Gastroesophageal sphincter (tissue), 4 donors: ENCODE measurements at regions not wholly inside any gene's neighbourhood (a gene's known extent, or its start where the extent isn't known, plus 50 kb on each side); places are given as distances from the start of the nearest gene placed in this dataset.
"Not testable (repeated sequence)": the region's sequence is repeated elsewhere in the genome, so short reads cannot be mapped to it uniquely, and the experiment has no call there.

Experiments used
- ATAC-seq: fragments of 150-250 bp; one replicate; pipeline ENCODE4 v1.9.1; 2016; ENCODE audit warnings: mild to moderate bottlenecking, moderate library complexity
- H3K27ac ChIP-seq, 4 donors: fragments of 200-600 bp; sonication (generic) in 3 of 4; 1 replicate in 3 of 4; 2 replicates in 1 of 4; pipeline ENCODE4 v1.5.1; 2016 to 2019
- H3K27me3 ChIP-seq: fragments of 200-600 bp; sonication (generic); one replicate; pipeline ENCODE4 v1.5.1; 2019
- H3K36me3 ChIP-seq, 2 donors: fragments of 200-600 bp; sonication (generic); one replicate each; pipeline ENCODE4 v1.5.1; 2019; ENCODE audit warnings: control low read depth in 1 of 2
- H3K4me1 ChIP-seq, 3 donors: fragments of 200-600 bp; sonication (generic); 1 replicate in 2 of 3; 2 replicates in 1 of 3; pipeline ENCODE4 v1.5.1; 2016 to 2019; ENCODE audit warnings: control low read depth in 2 of 3
- H3K4me3 ChIP-seq, 2 donors: fragments of 200-600 bp; sonication (generic); one replicate each; pipeline ENCODE4 v1.5.1; 2019; ENCODE audit warnings: mild to moderate bottlenecking in 1 of 2, moderate library complexity in 1 of 2
- H3K9me3 ChIP-seq, 3 donors: fragments of 200-600 bp; sonication (generic); one replicate each; pipeline ENCODE4 v1.5.1; 2017 to 2019; ENCODE audit warnings: control low read depth in 2 of 3
- EP300 ChIP-seq: sonication (generic); formaldehyde crosslinking; IDR thresholded peaks from one replicate; pipeline ENCODE4 v1.6.1; 2017; ENCODE audit warnings: antibody characterized with exemption, mild to moderate bottlenecking
- POLR2A ChIP-seq, 2 donors: fragments of 450-650 bp; IDR thresholded peaks; one replicate each; pipeline ENCODE4 v1.6.1; 2017; ENCODE audit warnings: antibody characterized with exemption in 2 of 2, mild to moderate bottlenecking in 2 of 2, moderate library complexity in 1 of 2
- POLR2AphosphoS5 ChIP-seq: sonication (generic); formaldehyde crosslinking; IDR thresholded peaks from one replicate; pipeline ENCODE4 v1.6.1; 2017; ENCODE audit warnings: antibody characterized with exemption
- WGBS, 2 donors: methylation state at CpG; one replicate each; pipeline ENCODE4 v1.1.5; 2018; ENCODE audit warnings: low coverage in 1 of 2; 5-methylcytosine and 5-hydroxymethylcytosine counted together
- TF ChIP-seq, protein P1 (sequence below), 4 experiments: fragments of 200-600 bp in 2 of 4; fragments of 450-650 bp in 2 of 4; sonication (generic) in 1 of 4; IDR thresholded peaks; one replicate each; pipeline ENCODE4 v1.5.1; 2017 to 2019; ENCODE audit warnings: antibody characterized with exemption in 4 of 4, mild to moderate bottlenecking in 2 of 4, moderate library complexity in 2 of 4

- H3K36me3 ChIP-seq, result no peaks in the 10 kb centered on the region
- no peaks in the 10 kb centered on the region for H3K9me3 ChIP-seq
- H3K27ac ChIP-seq, result no peak overlapping the region
- H3K4me1 ChIP-seq, result no peaks in the 10 kb centered on the region
- no peak for ATAC-seq
- WGBS, 2 donors, result 65 to 77% methylated on average over 3 of the region's 3 CpGs
- TF ChIP-seq POLR2AphosphoS5 (no peak), EP300 (no peak), POLR2A (IDR thresholded peaks at IDR 0.05) (no peak)
- TF ChIP-seq, protein P1, sequence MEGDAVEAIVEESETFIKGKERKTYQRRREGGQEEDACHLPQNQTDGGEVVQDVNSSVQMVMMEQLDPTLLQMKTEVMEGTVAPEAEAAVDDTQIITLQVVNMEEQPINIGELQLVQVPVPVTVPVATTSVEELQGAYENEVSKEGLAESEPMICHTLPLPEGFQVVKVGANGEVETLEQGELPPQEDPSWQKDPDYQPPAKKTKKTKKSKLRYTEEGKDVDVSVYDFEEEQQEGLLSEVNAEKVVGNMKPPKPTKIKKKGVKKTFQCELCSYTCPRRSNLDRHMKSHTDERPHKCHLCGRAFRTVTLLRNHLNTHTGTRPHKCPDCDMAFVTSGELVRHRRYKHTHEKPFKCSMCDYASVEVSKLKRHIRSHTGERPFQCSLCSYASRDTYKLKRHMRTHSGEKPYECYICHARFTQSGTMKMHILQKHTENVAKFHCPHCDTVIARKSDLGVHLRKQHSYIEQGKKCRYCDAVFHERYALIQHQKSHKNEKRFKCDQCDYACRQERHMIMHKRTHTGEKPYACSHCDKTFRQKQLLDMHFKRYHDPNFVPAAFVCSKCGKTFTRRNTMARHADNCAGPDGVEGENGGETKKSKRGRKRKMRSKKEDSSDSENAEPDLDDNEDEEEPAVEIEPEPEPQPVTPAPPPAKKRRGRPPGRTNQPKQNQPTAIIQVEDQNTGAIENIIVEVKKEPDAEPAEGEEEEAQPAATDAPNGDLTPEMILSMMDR (IDR thresholded peaks at IDR 0.05), result no peak
- no peak overlapping the region for H3K4me3 ChIP-seq
- H3K27me3 ChIP-seq, result no peaks in the 10 kb centered on the region
Observed at GRCh38 chr2:58598171-58598570, 357.0 kb upstream of the FANCL start.

- TF ChIP-seq EP300, result no peak
- no peak for TF ChIP-seq POLR2A (IDR thresholded peaks at IDR 0.05)
- no peak for TF ChIP-seq POLR2AphosphoS5
- TF ChIP-seq, protein P1 (IDR thresholded peaks at IDR 0.05), result no peak
- 39 to 40% methylated on average over 2 to 3 of the region's 3 CpGs for WGBS, 2 donors
- Histone ChIP-seq H3K4me1 (no peaks in the 10 kb centered on the region), H3K4me3 (no peak overlapping the region), H3K27ac (no peak overlapping the region), H3K9me3 (no peaks in the 10 kb centered on the region), H3K36me3 (no peaks in the 10 kb centered on the region), H3K27me3 (no peaks in the 10 kb centered on the region)
- no peak for ATAC-seq
Observed at GRCh38 chr2:58595714-58596113, 354.6 kb upstream of the FANCL start.

GRCh38 chr2:58594762-58595161 is 353.6 kb upstream of the FANCL start:
- H3K4me1 ChIP-seq, result no peaks in the 10 kb centered on the region
- H3K36me3 ChIP-seq, result no peaks in the 10 kb centered on the region
- H3K27me3 ChIP-seq, result no peaks in the 10 kb centered on the region
- no peaks in the 10 kb centered on the region for H3K9me3 ChIP-seq
- TF ChIP-seq, protein P1 (IDR thresholded peaks at IDR 0.05), result no peak
- ATAC-seq, result no peak
- no peak overlapping the region for H3K27ac ChIP-seq
- no peak overlapping the region for H3K4me3 ChIP-seq

- Histone ChIP-seq H3K27ac (no peak overlapping the region), H3K4me3 (no peak overlapping the region), H3K36me3 (no peaks in the 10 kb centered on the region), H3K9me3 (no peaks in the 10 kb centered on the region), H3K4me1 (no peaks in the 10 kb centered on the region), H3K27me3 (no peaks in the 10 kb centered on the region)
- 30 to 64% methylated on average over 2 to 4 of the region's 4 CpGs for WGBS, 2 donors
- ATAC-seq, result no peak
- TF ChIP-seq POLR2A (IDR thresholded peaks at IDR 0.05), result no peak
- TF ChIP-seq, protein P1 (IDR thresholded peaks at IDR 0.05), result no peak
- TF ChIP-seq EP300, result no peak
- TF ChIP-seq POLR2AphosphoS5, result no peak
Observed at GRCh38 chr2:58594175-58594574, 353.1 kb upstream of the FANCL start.

- 100% methylated on average over 4 of the region's 5 CpGs; no CpG with 5 or more reads in 1 of the 2 donors for WGBS, 2 donors
- not testable (repeated sequence) for H3K36me3 ChIP-seq, ATAC-seq
Observed at GRCh38 chr2:58586178-58586577, 345.1 kb upstream of the FANCL start.

GRCh38 chr2:58585233-58585632 is 344.1 kb upstream of the FANCL start:
- no peaks in the 10 kb centered on the region for H3K9me3 ChIP-seq
- 95 to 97% methylated on average over 5 of the region's 5 CpGs for WGBS, 2 donors
- no peaks in the 10 kb centered on the region for H3K36me3 ChIP-seq
- ATAC-seq, result no peak
- no peaks in the 10 kb centered on the region for H3K4me1 ChIP-seq
- TF ChIP-seq EP300 (no peak), POLR2AphosphoS5 (no peak), POLR2A (IDR thresholded peaks at IDR 0.05) (no peak)
- TF ChIP-seq, protein P1 (IDR thresholded peaks at IDR 0.05), result no peak
- H3K27me3 ChIP-seq, result no peaks in the 10 kb centered on the region
- H3K4me3 ChIP-seq, result no peak overlapping the region
- H3K27ac ChIP-seq, result no peak overlapping the region

More at GRCh38 chr2:58586178-58586577, 345.1 kb upstream of the FANCL start:
- H3K27ac ChIP-seq, H3K9me3 ChIP-seq, H3K27me3 ChIP-seq, H3K4me1 ChIP-seq, H3K4me3 ChIP-seq: not testable (repeated sequence)
